KMS-11 (cell line): ENCODE measurements at regions not wholly inside any gene's neighbourhood (a gene's known extent, or its start where the extent isn't known, plus 50 kb on each side); places are given as distances from the start of the nearest gene placed in this dataset.

ENCODE experiments used
- H2AFZ ChIP-seq: fragments of 200-600 bp; sonication (generic); 2 replicates; pipeline ENCODE4 v1.6.1; 2016; ENCODE audit warnings: antibody characterized with exemption, mixed run types, low read depth
- H3K27ac ChIP-seq: fragments of 200-600 bp; sonication (generic); 2 replicates; pipeline ENCODE4 v1.6.1; 2016; ENCODE audit warnings: mild to moderate bottlenecking, mixed run types
- H3K27me3 ChIP-seq: fragments of 200-600 bp; sonication (generic); 2 replicates; pipeline ENCODE4 v1.6.1; 2017; ENCODE audit warnings: mild to moderate bottlenecking, low read depth, mixed run types, moderate library complexity; ENCODE audit not compliant: insufficient read depth
- H3K36me3 ChIP-seq: fragments of 200-600 bp; sonication (generic); 2 replicates; pipeline ENCODE4 v1.6.1; 2017; ENCODE audit warnings: mild to moderate bottlenecking, mixed run types; ENCODE audit not compliant: insufficient read depth
- H3K4me1 ChIP-seq: fragments of 200-600 bp; sonication (generic); 2 replicates; pipeline ENCODE4 v1.6.1; 2016; ENCODE audit warnings: mild to moderate bottlenecking, low read depth, mixed run types; ENCODE audit not compliant: poor library complexity, severe bottlenecking
- H3K4me2 ChIP-seq: fragments of 200-600 bp; sonication (generic); 2 replicates; pipeline ENCODE4 v1.7.0; 2016; ENCODE audit warnings: mild to moderate bottlenecking, mixed run types
- H3K4me3 ChIP-seq: fragments of 200-600 bp; sonication (generic); IDR thresholded peaks from 2 replicates; pipeline ENCODE4 v1.6.1; 2017; ENCODE audit warnings: low read depth, low read length, mixed read lengths; ENCODE audit not compliant: insufficient read depth
- H3K79me2 ChIP-seq: fragments of 200-600 bp; sonication (generic); 2 replicates; pipeline ENCODE4 v1.6.1; 2016; ENCODE audit warnings: low read depth, mixed run types; ENCODE audit not compliant: insufficient read depth
- H3K9ac ChIP-seq: fragments of 200-600 bp; sonication (generic); 2 replicates; pipeline ENCODE4 v1.6.1; 2016; ENCODE audit warnings: mild to moderate bottlenecking, mixed run types
- H4K20me1 ChIP-seq: fragments of 200-600 bp; sonication (generic); 2 replicates; pipeline ENCODE4 v1.6.1; 2016; ENCODE audit warnings: mild to moderate bottlenecking, mixed run types; ENCODE audit not compliant: insufficient read depth
- CTCF ChIP-seq: fragments of 200-600 bp; sonication (generic); conservative IDR thresholded peaks from 2 replicates; pipeline ENCODE4 v1.6.1; 2017; ENCODE audit warnings: low read depth, mild to moderate bottlenecking, antibody characterized with exemption, low read length, moderate library complexity, mixed read lengths

- H3K4me1 ChIP-seq, result no peaks in the 10 kb centered on the region
- H3K36me3 ChIP-seq, result no peaks in the 10 kb centered on the region
- H3K27ac ChIP-seq, result no peak overlapping the region
- H3K9ac ChIP-seq, result no peak overlapping the region
- TF ChIP-seq CTCF, result no peak
- H3K27me3 ChIP-seq, result no peaks in the 10 kb centered on the region
- no peak overlapping the region for H3K4me2 ChIP-seq
- H3K4me3 ChIP-seq, result no peak overlapping the region
- H2AFZ ChIP-seq, result no peak overlapping the region
- H3K79me2 ChIP-seq, result no peaks in the 10 kb centered on the region
- H4K20me1 ChIP-seq, result no peaks in the 10 kb centered on the region
Observed at GRCh38 chr2:82169379-82169778, 1864.8 kb upstream of the LRRTM1 start.

GRCh38 chr2:82165377-82165776 lies 1860.8 kb upstream of the LRRTM1 start:
- no peaks in the 10 kb centered on the region for H3K79me2 ChIP-seq
- no peak overlapping the region for H3K4me2 ChIP-seq
- no peaks in the 10 kb centered on the region for H3K36me3 ChIP-seq
- no peak overlapping the region for H3K27ac ChIP-seq
- no peak overlapping the region for H3K4me3 ChIP-seq
- H4K20me1 ChIP-seq, result no peaks in the 10 kb centered on the region
- H3K27me3 ChIP-seq, result no peaks in the 10 kb centered on the region
- H3K9ac ChIP-seq, result no peak overlapping the region
- no peaks in the 10 kb centered on the region for H3K4me1 ChIP-seq
- TF ChIP-seq CTCF, result no peak
- H2AFZ ChIP-seq, result no peak overlapping the region

- H3K4me1 ChIP-seq, result no peaks in the 10 kb centered on the region
- no peaks in the 10 kb centered on the region for H4K20me1 ChIP-seq
- H3K79me2 ChIP-seq, result no peaks in the 10 kb centered on the region
- no peak for TF ChIP-seq CTCF
- H3K9ac ChIP-seq, result no peak overlapping the region
- no peak overlapping the region for H3K27ac ChIP-seq
- no peak overlapping the region for H3K4me3 ChIP-seq
- no peaks in the 10 kb centered on the region for H3K36me3 ChIP-seq
- H3K27me3 ChIP-seq, result no peaks in the 10 kb centered on the region
- no peak overlapping the region for H2AFZ ChIP-seq
- H3K4me2 ChIP-seq, result no peak overlapping the region
Observed at GRCh38 chr2:82158150-82158549, 1853.6 kb upstream of the LRRTM1 start.

- Histone ChIP-seq H4K20me1 (no peaks in the 10 kb centered on the region), H3K4me2 (no peak overlapping the region)
Observed at GRCh38 chr2:82155469-82155868, 1850.9 kb upstream of the LRRTM1 start.

More at GRCh38 chr2:82155469-82155868, 1850.9 kb upstream of the LRRTM1 start:
- no peak overlapping the region for H3K27ac ChIP-seq
- TF ChIP-seq CTCF, result no peak
- no peak overlapping the region for H3K9ac ChIP-seq
- no peak overlapping the region for H2AFZ ChIP-seq
- H3K79me2 ChIP-seq, result no peaks in the 10 kb centered on the region
- no peaks in the 10 kb centered on the region for H3K4me1 ChIP-seq
- H3K36me3 ChIP-seq, result no peaks in the 10 kb centered on the region
- H3K4me3 ChIP-seq, result no peak overlapping the region
- H3K27me3 ChIP-seq, result no peaks in the 10 kb centered on the region
